Brain microvascular endothelial cell (primary cell): ENCODE measurements at regions not wholly inside any gene's neighbourhood (a gene's known extent, or its start where the extent isn't known, plus 50 kb on each side); places are given as distances from the start of the nearest gene placed in this dataset.
A peak's percentile ranks its signal among the peaks of the same experiment; 100 is the strongest.

Source experiments
- DNase-seq: peaks from one replicate; pipeline ENCODE4 v3.0.0-alpha.2; 2020
- H3K27ac ChIP-seq: fragments of 250-450 bp; sonication (Bioruptor Pico); 2 replicates; pipeline ENCODE4 v1.5.1; 2020; ENCODE audit warnings: mild to moderate bottlenecking, moderate library complexity
- H3K27me3 ChIP-seq: fragments of 250-450 bp; sonication (Bioruptor Pico); replicated peaks from 2 replicates; pipeline ENCODE4 v1.5.1; 2020; ENCODE audit warnings: mild to moderate bottlenecking
- H3K36me3 ChIP-seq: fragments of 250-450 bp; sonication (Bioruptor Pico); replicated peaks from 2 replicates; pipeline ENCODE4 v1.5.1; 2020; ENCODE audit warnings: mild to moderate bottlenecking
- H3K4me3 ChIP-seq: 2 replicates; pipeline ENCODE4 v1.5.1; 2011; ENCODE audit warnings: low read depth, mild to moderate bottlenecking, control low read depth, low read length, moderate library complexity
- CTCF ChIP-seq: IDR thresholded peaks from 2 replicates; pipeline ENCODE4 v1.5.1; 2011; ENCODE audit warnings: low read depth, mild to moderate bottlenecking, moderate library complexity, low read length, control low read depth, inconsistent platforms; ENCODE audit errors: missing control alignments
- in situ Hi-C: cut with HindIII; loops from 2 replicates; pipeline ENCODE4 v1.10.0; 2017; ENCODE audit warnings: low sequenced_read_pairs, low pct_ligation_motif_present

DNA sequence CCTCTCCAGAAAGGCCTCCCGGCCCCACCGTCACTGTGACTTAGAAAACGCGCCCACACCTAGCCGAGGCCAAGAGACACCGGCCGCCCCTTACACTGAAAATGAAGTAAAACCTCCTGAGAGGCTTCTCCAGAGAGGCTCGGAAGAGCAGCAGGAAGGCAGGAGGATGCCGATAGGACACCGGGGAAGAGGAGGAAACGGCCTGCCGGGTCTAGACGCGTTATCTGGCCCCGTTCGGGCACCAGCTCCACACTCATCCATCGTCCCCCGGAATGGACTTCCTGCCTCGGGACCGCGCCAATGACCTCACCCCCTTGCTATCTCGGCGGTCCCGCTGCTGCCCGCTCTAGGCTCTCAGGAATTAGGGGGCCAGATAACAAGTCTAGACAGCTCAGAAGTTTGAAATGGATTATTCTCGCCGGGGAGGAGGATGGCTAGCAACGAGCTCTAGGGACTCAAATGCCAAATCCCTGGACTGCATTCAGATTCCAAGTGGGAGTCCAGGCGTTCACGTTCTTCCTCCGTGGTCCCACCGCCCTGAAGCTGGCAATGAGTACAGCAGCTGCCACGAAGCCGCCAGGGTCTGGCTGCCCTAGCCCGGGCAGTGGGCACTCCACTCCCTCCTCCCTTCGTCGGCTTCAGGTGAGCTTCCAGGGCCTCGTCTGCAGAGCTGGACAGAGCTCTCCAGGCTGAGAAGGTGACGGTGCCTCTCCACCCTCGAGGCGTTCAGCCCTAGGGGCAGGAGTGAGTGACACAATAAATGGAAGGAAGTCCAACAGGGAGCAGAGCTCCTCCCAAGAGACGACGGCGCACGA is 350.9 kb downstream of the FOXL1 start:
- in situ Hi-C loops, result no loop called here
- H3K27me3 ChIP-seq, result no peaks in the 10 kb centered on the region
- no peak overlapping the region for H3K4me3 ChIP-seq
- DNase-seq, result peak; percentile 96
- no peaks in the 10 kb centered on the region for H3K36me3 ChIP-seq
- TF ChIP-seq CTCF, result no peak
- peak overlapping the region; percentile 90 for H3K27ac ChIP-seq

- no peaks in the 10 kb centered on the region for H3K27me3 ChIP-seq
- peak overlapping the region; percentile 90 for H3K27ac ChIP-seq
- no peaks in the 10 kb centered on the region for H3K36me3 ChIP-seq
- H3K4me3 ChIP-seq, result no peak overlapping the region
- in situ Hi-C loops, result no loop called here
- no peak for DNase-seq
- no peak for TF ChIP-seq CTCF
Observed at GRCh38 chr16:86930001-86930400, 351.7 kb downstream of the FOXL1 start.

- DNase-seq, result no peak
Observed at GRCh38 chr16:86930663-86931373, 352.5 kb downstream of the FOXL1 start.

DNA sequence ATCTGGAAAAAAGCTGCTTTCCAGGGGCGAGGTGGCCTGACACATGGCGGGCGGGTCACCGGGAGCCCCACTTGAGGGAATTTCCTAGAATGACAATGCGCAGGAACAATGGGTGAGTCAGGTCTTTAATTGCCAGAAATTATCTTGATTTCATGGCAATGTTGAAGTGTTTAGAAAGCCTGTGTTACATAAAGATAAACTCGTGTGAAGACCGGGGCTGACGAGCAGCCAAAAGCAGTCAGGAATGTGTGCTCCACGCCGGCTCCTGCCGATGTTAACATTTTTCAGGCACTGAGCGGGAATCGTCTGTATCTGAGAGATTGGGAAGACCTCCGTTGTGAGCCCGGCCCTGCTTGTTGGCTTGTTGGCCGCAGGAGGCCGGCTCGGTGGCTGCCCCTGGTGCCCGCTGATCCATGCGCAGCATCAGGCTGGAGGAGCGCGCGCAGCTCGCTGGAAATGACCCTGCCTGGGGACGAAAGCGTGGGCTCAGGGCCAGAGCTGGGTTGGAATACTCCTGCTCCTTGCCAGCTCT is 353.1 kb downstream of the FOXL1 start:
- Histone ChIP-seq H3K27me3 (no peaks in the 10 kb centered on the region), H3K36me3 (no peaks in the 10 kb centered on the region), H3K4me3 (no peak overlapping the region), H3K27ac (peak overlapping the region; percentile 66)
- in situ Hi-C loops, result no loop called here
- TF ChIP-seq CTCF, result no peak
- peak; percentile 86 for DNase-seq

More at GRCh38 chr16:86930663-86931373, 352.5 kb downstream of the FOXL1 start:
- H3K36me3 ChIP-seq, result no peaks in the 10 kb centered on the region
- no peak overlapping the region for H3K4me3 ChIP-seq
- no peaks in the 10 kb centered on the region for H3K27me3 ChIP-seq
- peak overlapping the region; percentile 66 for H3K27ac ChIP-seq
- in situ Hi-C loops, result no loop called here
- TF ChIP-seq CTCF, result no peak

DNA sequence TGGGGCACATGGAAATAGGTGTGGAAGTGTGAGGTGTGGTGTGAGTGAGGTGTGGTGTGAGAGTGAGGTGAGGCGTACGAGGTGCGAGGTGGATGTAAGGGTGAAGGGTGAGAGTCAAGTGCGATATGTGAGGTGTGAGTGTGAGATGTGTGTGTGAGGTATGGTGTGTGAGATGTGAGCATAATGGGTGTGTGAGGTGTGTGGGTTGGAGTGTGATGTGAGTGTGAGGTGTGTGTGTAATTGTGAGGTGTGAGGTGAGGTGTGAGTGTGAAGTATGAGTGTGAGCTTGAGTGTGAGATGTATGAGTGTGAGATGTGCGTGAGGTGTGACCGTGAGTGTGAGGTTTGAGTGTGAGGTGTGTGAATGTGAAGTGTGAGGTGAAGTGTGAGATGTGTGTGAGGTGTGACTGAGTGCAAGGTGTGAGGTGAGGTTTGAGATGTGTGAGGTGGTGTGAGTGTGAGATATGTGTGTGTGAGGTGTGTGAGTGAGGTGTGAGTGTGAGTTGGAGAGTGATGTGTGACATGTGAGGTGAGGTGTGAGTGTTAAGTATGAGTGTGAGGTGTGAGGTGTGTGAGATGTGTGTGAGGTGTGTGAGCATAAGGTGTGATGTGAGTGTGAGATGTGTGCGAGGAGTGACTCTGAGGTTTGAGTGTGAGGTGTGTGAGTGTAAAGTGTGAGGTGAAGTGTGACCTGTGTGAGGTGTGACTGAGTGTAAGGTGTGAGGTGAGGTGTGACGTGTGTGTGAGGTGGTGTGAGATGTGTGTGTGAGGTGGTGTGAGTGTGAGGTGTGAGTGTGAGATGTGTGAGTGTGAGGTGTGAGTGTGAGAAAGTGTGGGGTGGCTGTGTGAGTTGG is 354.0 kb downstream of the FOXL1 start:
- TF ChIP-seq CTCF, result no peak
- Histone ChIP-seq H3K27ac (peak overlapping the region; percentile 66), H3K36me3 (no peaks in the 10 kb centered on the region), H3K27me3 (no peaks in the 10 kb centered on the region), H3K4me3 (no peak overlapping the region)
- DNase-seq, result no peak
- in situ Hi-C loops, result no loop called here
